KMS-11 (cell line): ENCODE measurements at regions not wholly inside any gene's neighbourhood (a gene's known extent, or its start where the extent isn't known, plus 50 kb on each side); places are given as distances from the start of the nearest gene placed in this dataset.

Experiments used
- H2AFZ ChIP-seq: fragments of 200-600 bp; sonication (generic); 2 replicates; pipeline ENCODE4 v1.6.1; 2016; ENCODE audit warnings: antibody characterized with exemption, mixed run types, low read depth
- H3K27ac ChIP-seq: fragments of 200-600 bp; sonication (generic); 2 replicates; pipeline ENCODE4 v1.6.1; 2016; ENCODE audit warnings: mild to moderate bottlenecking, mixed run types
- H3K27me3 ChIP-seq: fragments of 200-600 bp; sonication (generic); 2 replicates; pipeline ENCODE4 v1.6.1; 2017; ENCODE audit warnings: mild to moderate bottlenecking, low read depth, mixed run types, moderate library complexity; ENCODE audit not compliant: insufficient read depth
- H3K36me3 ChIP-seq: fragments of 200-600 bp; sonication (generic); 2 replicates; pipeline ENCODE4 v1.6.1; 2017; ENCODE audit warnings: mild to moderate bottlenecking, mixed run types; ENCODE audit not compliant: insufficient read depth
- H3K4me1 ChIP-seq: fragments of 200-600 bp; sonication (generic); 2 replicates; pipeline ENCODE4 v1.6.1; 2016; ENCODE audit warnings: mild to moderate bottlenecking, low read depth, mixed run types; ENCODE audit not compliant: poor library complexity, severe bottlenecking
- H3K4me2 ChIP-seq: fragments of 200-600 bp; sonication (generic); 2 replicates; pipeline ENCODE4 v1.7.0; 2016; ENCODE audit warnings: mild to moderate bottlenecking, mixed run types
- H3K4me3 ChIP-seq: fragments of 200-600 bp; sonication (generic); IDR thresholded peaks from 2 replicates; pipeline ENCODE4 v1.6.1; 2017; ENCODE audit warnings: low read depth, low read length, mixed read lengths; ENCODE audit not compliant: insufficient read depth
- H3K79me2 ChIP-seq: fragments of 200-600 bp; sonication (generic); 2 replicates; pipeline ENCODE4 v1.6.1; 2016; ENCODE audit warnings: low read depth, mixed run types; ENCODE audit not compliant: insufficient read depth
- H3K9ac ChIP-seq: fragments of 200-600 bp; sonication (generic); 2 replicates; pipeline ENCODE4 v1.6.1; 2016; ENCODE audit warnings: mild to moderate bottlenecking, mixed run types
- H4K20me1 ChIP-seq: fragments of 200-600 bp; sonication (generic); 2 replicates; pipeline ENCODE4 v1.6.1; 2016; ENCODE audit warnings: mild to moderate bottlenecking, mixed run types; ENCODE audit not compliant: insufficient read depth
- CTCF ChIP-seq: fragments of 200-600 bp; sonication (generic); conservative IDR thresholded peaks from 2 replicates; pipeline ENCODE4 v1.6.1; 2017; ENCODE audit warnings: low read depth, mild to moderate bottlenecking, antibody characterized with exemption, low read length, moderate library complexity, mixed read lengths

- peaks cover 26% of the 10 kb centered on the region for H3K4me1 ChIP-seq
- TF ChIP-seq CTCF, result no peak
- H3K79me2 ChIP-seq, result no peaks in the 10 kb centered on the region
- no peak overlapping the region for H3K4me2 ChIP-seq
- H3K36me3 ChIP-seq, result no peaks in the 10 kb centered on the region
- H3K9ac ChIP-seq, result no peak overlapping the region
- H4K20me1 ChIP-seq, result no peaks in the 10 kb centered on the region
- no peaks in the 10 kb centered on the region for H3K27me3 ChIP-seq
- no peak overlapping the region for H3K4me3 ChIP-seq
- H3K27ac ChIP-seq, result no peak overlapping the region
- no peak overlapping the region for H2AFZ ChIP-seq
Observed at GRCh38 chr1:187045371-187045770, 216.6 kb downstream of the PLA2G4A start.

GRCh38 chr1:187046293-187046692 is 217.5 kb downstream of the PLA2G4A start:
- Histone ChIP-seq H3K4me1 (peaks cover 27% of the 10 kb centered on the region), H3K27ac (no peak overlapping the region), H4K20me1 (no peaks in the 10 kb centered on the region), H3K79me2 (no peaks in the 10 kb centered on the region), H3K4me3 (no peak overlapping the region), H2AFZ (no peak overlapping the region), H3K4me2 (no peak overlapping the region), H3K36me3 (no peaks in the 10 kb centered on the region), H3K27me3 (no peaks in the 10 kb centered on the region), H3K9ac (no peak overlapping the region)
- TF ChIP-seq CTCF, result no peak

GRCh38 chr1:187047298-187047697 is 218.5 kb downstream of the PLA2G4A start:
- no peak overlapping the region for H3K4me3 ChIP-seq
- H3K36me3 ChIP-seq, result no peaks in the 10 kb centered on the region
- no peak for TF ChIP-seq CTCF
- no peak overlapping the region for H3K9ac ChIP-seq
- H3K79me2 ChIP-seq, result no peaks in the 10 kb centered on the region
- no peak overlapping the region for H3K4me2 ChIP-seq
- H2AFZ ChIP-seq, result no peak overlapping the region
- H3K27me3 ChIP-seq, result no peaks in the 10 kb centered on the region
- no peaks in the 10 kb centered on the region for H4K20me1 ChIP-seq
- H3K4me1 ChIP-seq, result peaks cover 27% of the 10 kb centered on the region
- H3K27ac ChIP-seq, result no peak overlapping the region

- peak; percentile 94 for TF ChIP-seq CTCF
- H3K27ac ChIP-seq, result no peak overlapping the region
- no peaks in the 10 kb centered on the region for H3K36me3 ChIP-seq
- H4K20me1 ChIP-seq, result no peaks in the 10 kb centered on the region
- no peaks in the 10 kb centered on the region for H3K79me2 ChIP-seq
- H3K4me2 ChIP-seq, result peak overlapping the region; percentile 18
- no peak overlapping the region for H3K9ac ChIP-seq
- H3K4me3 ChIP-seq, result no peak overlapping the region
- H3K27me3 ChIP-seq, result no peaks in the 10 kb centered on the region
- H3K4me1 ChIP-seq, result peaks cover 12% of the 10 kb centered on the region
- H2AFZ ChIP-seq, result no peak overlapping the region
Observed at GRCh38 chr1:187051618-187052232, 223.0 kb downstream of the PLA2G4A start.
